AG04450 (cell line): ENCODE measurements at regions not wholly inside any gene's neighbourhood (a gene's known extent, or its start where the extent isn't known, plus 50 kb on each side); places are given as distances from the start of the nearest gene placed in this dataset.

Source experiments
- CTCF ChIA-PET: fragments of 300-600, 350-600 bp; formaldehyde crosslinking; extraction: SDS; loops from one replicate; lab custom pipeline; 2022; ENCODE audit warnings: antibody characterized with exemption, inconsistent platforms; lab: Charles Lee
- POLR2A ChIA-PET: fragments of 350-600 bp; formaldehyde crosslinking; extraction: SDS; loops from one replicate; lab custom pipeline; 2021; ENCODE audit warnings: antibody characterized with exemption, inconsistent platforms; lab: Yijun Ruan, JAX
- DNase-seq: peaks from one replicate; pipeline ENCODE4 v3.0.0-alpha.2; 2011; ENCODE audit warnings: low read depth, low spot score
- H3K27ac ChIP-seq: one replicate; pipeline ENCODE4 v1.5.1; 2012; ENCODE audit warnings: low read depth, low read length, control low read depth
- H3K27me3 ChIP-seq: one replicate; pipeline ENCODE4 v1.6.0; 2012; ENCODE audit warnings: low read length; ENCODE audit not compliant: control insufficient read depth, insufficient read depth
- H3K4me3 ChIP-seq: 2 replicates; pipeline ENCODE4 v1.5.1; 2011; ENCODE audit warnings: mild to moderate bottlenecking, low read depth, low read length, control low read depth
- H3K9me3 ChIP-seq: 2 replicates; pipeline ENCODE4 v1.5.1; 2012; ENCODE audit warnings: low read length; ENCODE audit not compliant: control insufficient read depth, insufficient read depth
- TF ChIP-seq, protein P1 (sequence below): IDR thresholded peaks from 2 replicates; pipeline ENCODE4 v1.5.1; 2011; ENCODE audit warnings: low read depth, low read length, control low read depth, inconsistent platforms

GRCh38 chr18:38046651-38047050, 481.1 kb upstream of the CELF4 start:
- Histone ChIP-seq H3K27ac (no peak overlapping the region), H3K9me3 (peaks cover 22% of the 10 kb centered on the region), H3K27me3 (no peaks in the 10 kb centered on the region), H3K4me3 (no peak overlapping the region)
- TF ChIP-seq, protein P1, sequence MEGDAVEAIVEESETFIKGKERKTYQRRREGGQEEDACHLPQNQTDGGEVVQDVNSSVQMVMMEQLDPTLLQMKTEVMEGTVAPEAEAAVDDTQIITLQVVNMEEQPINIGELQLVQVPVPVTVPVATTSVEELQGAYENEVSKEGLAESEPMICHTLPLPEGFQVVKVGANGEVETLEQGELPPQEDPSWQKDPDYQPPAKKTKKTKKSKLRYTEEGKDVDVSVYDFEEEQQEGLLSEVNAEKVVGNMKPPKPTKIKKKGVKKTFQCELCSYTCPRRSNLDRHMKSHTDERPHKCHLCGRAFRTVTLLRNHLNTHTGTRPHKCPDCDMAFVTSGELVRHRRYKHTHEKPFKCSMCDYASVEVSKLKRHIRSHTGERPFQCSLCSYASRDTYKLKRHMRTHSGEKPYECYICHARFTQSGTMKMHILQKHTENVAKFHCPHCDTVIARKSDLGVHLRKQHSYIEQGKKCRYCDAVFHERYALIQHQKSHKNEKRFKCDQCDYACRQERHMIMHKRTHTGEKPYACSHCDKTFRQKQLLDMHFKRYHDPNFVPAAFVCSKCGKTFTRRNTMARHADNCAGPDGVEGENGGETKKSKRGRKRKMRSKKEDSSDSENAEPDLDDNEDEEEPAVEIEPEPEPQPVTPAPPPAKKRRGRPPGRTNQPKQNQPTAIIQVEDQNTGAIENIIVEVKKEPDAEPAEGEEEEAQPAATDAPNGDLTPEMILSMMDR, result no peak
- no peak for DNase-seq
- CTCF ChIA-PET, result interaction anchor here (0.7 kb wide), 1 partner anchor 26 kb away, joined by 3 read pairs; no protein-coding TSS in a partner anchor
- POLR2A ChIA-PET, result no interaction called here

DNA sequence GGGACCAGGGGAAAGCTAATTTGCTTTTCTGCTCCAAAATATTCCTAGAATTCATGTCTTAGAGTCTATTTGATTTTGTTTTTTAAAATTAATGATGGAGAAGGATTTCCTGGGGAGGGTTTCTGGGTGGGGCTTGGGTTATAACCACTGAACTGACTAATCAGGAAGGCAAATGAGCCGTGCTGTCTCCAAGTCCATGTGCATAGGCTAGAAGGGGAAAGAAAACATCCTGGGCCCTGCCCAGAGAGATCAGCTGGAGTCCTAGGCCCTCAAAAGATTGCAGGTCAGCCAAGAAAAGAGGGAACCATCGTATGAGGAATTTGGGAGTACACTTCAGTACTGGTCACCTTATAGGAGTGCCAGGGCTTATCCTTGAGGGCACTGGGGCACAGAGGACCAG, 480.2 kb upstream of the CELF4 start:
- no peak overlapping the region for H3K27ac ChIP-seq
- TF ChIP-seq, protein P1, result no peak
- H3K27me3 ChIP-seq, result no peaks in the 10 kb centered on the region
- ChIA-PET POLR2A (no interaction called here), CTCF (no interaction called here)
- peaks cover 22% of the 10 kb centered on the region for H3K9me3 ChIP-seq
- DNase-seq, result no peak
- H3K4me3 ChIP-seq, result no peak overlapping the region

DNA sequence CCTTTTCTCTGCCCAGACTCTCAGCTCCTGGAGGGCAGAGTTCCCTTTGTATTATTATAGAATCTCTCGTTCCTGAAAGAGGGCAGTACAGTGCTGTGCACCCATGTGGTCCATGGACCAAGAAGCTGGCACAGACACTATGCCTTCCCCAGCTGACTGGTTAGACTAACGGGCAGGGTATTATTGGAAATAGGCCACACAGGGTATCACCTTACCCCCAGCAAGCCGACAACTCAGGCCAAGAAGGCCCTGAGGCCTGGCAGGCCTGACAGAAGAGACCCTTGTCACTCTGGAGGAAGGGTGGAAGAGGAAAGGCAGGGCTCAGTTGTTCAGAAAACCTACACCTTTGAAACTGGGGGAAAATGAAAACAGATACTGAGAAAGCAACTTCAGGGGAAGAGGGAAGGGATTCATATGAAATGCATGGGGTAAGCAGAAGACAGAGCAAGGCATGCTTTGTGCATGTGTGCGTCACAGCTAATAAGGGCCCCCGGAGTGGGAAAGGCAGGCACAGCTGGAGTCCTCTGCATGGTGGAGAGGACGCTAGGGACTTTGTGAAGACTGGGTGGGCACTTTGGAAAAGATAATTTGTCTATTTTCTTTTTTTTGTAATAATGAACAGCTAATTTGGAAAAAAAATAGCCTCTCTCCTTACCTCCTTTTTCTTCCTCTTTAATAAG, 476.8 kb upstream of the CELF4 start:
- TF ChIP-seq, protein P1, result no peak
- ChIA-PET CTCF (no interaction called here), POLR2A (no interaction called here)
- H3K27ac ChIP-seq, result no peak overlapping the region
- peaks cover 22% of the 10 kb centered on the region for H3K9me3 ChIP-seq
- H3K4me3 ChIP-seq, result no peak overlapping the region
- H3K27me3 ChIP-seq, result no peaks in the 10 kb centered on the region
- DNase-seq, result no peak

- no peak overlapping the region for H3K4me3 ChIP-seq
- ChIA-PET POLR2A (no interaction called here), CTCF (no interaction called here)
- no peaks in the 10 kb centered on the region for H3K27me3 ChIP-seq
- TF ChIP-seq, protein P1, result no peak
- H3K27ac ChIP-seq, result no peak overlapping the region
- DNase-seq, result no peak
- peaks cover 20% of the 10 kb centered on the region for H3K9me3 ChIP-seq
These were observed 472.6 kb upstream of the CELF4 start for GRCh38 chr18:38038242-38038641.

DNA sequence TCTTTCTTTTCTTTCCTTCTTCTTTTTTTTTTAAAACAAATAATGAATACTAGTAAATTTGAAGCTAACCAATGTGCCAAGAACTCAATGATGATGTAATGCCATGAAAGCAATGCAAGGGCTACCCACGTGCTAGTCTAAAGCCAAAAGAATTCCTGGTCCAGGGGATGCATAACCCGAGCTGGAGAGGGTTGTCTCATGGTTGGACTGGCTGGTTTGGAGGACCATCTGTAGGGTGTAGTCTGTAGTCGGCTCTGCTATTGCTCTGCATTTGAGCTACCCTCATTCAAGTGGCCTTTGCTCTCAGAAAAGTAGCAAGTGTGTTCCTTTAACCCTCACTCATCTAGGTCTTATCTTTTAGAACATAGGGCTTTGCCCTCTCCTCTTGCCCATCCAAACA, 469.6 kb upstream of the CELF4 start:
- ChIA-PET CTCF (no interaction called here), POLR2A (no interaction called here)
- Histone ChIP-seq H3K9me3 (peaks cover 10% of the 10 kb centered on the region; the same call in 1 of the 2 replicates), H3K27me3 (no peaks in the 10 kb centered on the region), H3K27ac (no peak overlapping the region), H3K4me3 (no peak overlapping the region)
- DNase-seq, result no peak
- TF ChIP-seq, protein P1, result no peak
